ENCODE measurements at regions not wholly inside any gene's neighbourhood (a gene's known extent, or its start where the extent isn't known, plus 50 kb on each side); places are given as distances from the start of the nearest gene placed in this dataset.
A peak's percentile ranks its signal among the peaks of the same experiment; 100 is the strongest.

DNA sequence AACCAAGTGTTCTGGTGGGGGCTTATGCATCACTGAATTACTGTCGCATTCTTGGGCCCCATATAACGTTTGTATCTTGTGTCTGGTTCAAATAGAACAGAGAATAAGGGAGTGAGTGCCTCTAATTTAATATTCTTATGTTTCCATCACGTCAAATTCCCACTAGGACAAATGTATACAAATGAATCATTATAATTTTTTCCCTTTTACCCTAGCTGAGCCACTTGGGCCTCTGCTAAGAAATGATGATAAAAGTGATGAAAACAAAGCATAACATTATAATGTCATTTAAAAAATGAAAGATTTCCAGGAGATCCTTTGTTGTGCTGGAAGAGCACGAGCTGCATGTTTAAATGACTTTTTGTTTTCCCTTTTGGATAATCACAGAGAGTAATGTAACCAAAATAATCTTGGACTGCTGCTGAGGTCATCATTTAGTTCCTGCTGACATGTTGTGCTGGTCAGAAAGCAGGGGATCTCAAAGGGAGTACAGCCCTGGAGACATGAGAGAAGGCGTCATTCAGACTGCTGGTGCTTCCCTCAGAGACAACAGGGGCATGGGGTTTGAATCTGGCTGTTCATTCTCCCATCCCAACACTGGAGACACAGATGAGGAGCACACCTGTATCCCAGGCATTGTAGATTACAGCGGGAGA is 105.1 kb upstream of the SCOC start:
- Histone ChIP-seq H3K4me1 (ENCODE audit: control insufficient read depth, insufficient read depth, low read length) (peaks cover under 1% of the 10 kb centered on the region), H3K27me3 (ENCODE audit: control insufficient read depth, insufficient read depth, low read length, poor library complexity, severe bottlenecking) (no peaks in the 10 kb centered on the region), H3K27ac (ENCODE audit: low read depth, low read length) (no peak overlapping the region), H3K36me3 (ENCODE audit: control insufficient read depth, insufficient read depth, low read length) (no peaks in the 10 kb centered on the region), H3K9me3 (ENCODE audit: control insufficient read depth, low read length) (no peaks in the 10 kb centered on the region), H3K4me3 (ENCODE audit: low read length) (no peak overlapping the region), H3K9ac (ENCODE audit: extremely low read depth, low read length, poor library complexity, severe bottlenecking) (no peak overlapping the region)
- 94 to 100% methylated on average over 3 to 6 of the region's 6 CpGs for WGBS, 2 experiments (ENCODE audit: insufficient coverage in 1 of 2, insufficient read length in 1 of 2)
- H3K27me3 Mint-ChIP-seq (ENCODE audit: insufficient read depth) = peaks cover 12% of the 10 kb centered on the region
- H3K4me1 Mint-ChIP-seq = peaks cover 13% of the 10 kb centered on the region
- H3K36me3 Mint-ChIP-seq (ENCODE audit: low read depth) = no peaks in the 10 kb centered on the region
- no peak overlapping the region for H3K27ac Mint-ChIP-seq
- H3K9me3 Mint-ChIP-seq = no peaks in the 10 kb centered on the region
- H3K4me3 Mint-ChIP-seq = no peak overlapping the region
- TF ChIP-seq, protein P1, sequence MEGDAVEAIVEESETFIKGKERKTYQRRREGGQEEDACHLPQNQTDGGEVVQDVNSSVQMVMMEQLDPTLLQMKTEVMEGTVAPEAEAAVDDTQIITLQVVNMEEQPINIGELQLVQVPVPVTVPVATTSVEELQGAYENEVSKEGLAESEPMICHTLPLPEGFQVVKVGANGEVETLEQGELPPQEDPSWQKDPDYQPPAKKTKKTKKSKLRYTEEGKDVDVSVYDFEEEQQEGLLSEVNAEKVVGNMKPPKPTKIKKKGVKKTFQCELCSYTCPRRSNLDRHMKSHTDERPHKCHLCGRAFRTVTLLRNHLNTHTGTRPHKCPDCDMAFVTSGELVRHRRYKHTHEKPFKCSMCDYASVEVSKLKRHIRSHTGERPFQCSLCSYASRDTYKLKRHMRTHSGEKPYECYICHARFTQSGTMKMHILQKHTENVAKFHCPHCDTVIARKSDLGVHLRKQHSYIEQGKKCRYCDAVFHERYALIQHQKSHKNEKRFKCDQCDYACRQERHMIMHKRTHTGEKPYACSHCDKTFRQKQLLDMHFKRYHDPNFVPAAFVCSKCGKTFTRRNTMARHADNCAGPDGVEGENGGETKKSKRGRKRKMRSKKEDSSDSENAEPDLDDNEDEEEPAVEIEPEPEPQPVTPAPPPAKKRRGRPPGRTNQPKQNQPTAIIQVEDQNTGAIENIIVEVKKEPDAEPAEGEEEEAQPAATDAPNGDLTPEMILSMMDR (conservative IDR thresholded peaks at IDR 0.05) = no peak
- no peak for DNase-seq

DNA sequence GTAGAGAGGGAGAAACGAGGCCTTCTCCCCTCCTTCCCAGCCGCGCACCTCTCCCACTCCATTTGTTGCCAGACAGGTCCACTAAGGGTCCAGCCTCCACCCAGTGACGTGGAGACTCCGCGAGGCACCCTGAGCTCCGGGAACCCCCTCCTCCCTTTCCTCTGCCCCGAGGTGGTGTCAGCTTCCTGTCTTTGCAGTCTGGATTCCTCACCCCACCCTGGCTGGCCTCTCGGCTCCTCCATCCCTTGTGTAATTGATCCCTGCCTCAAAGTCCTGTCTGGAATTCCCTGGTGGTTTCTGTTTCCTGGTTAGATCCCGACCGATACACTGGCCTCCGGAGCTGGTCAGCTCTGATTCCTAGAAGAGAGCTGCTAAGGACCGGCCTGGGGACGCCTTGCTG is 105.9 kb upstream of the SCOC start:
- Histone ChIP-seq H3K27me3 (ENCODE audit: control insufficient read depth, insufficient read depth, low read length, poor library complexity, severe bottlenecking) (no peaks in the 10 kb centered on the region), H3K9me3 (ENCODE audit: control insufficient read depth, low read length) (no peaks in the 10 kb centered on the region), H3K4me1 (ENCODE audit: control insufficient read depth, insufficient read depth, low read length) (peaks cover 6% of the 10 kb centered on the region), H3K9ac (ENCODE audit: extremely low read depth, low read length, poor library complexity, severe bottlenecking) (no peak overlapping the region), H3K4me3 (ENCODE audit: low read length) (no peak overlapping the region), H3K27ac (ENCODE audit: low read depth, low read length) (no peak overlapping the region), H3K36me3 (ENCODE audit: control insufficient read depth, insufficient read depth, low read length) (no peaks in the 10 kb centered on the region)
- Mint-ChIP-seq H3K4me3 (no peak overlapping the region), H3K4me1 (peaks cover 21% of the 10 kb centered on the region), H3K9me3 (no peaks in the 10 kb centered on the region), H3K27ac (no peak overlapping the region), H3K36me3 (ENCODE audit: low read depth) (no peaks in the 10 kb centered on the region), H3K27me3 (ENCODE audit: insufficient read depth) (peaks cover 12% of the 10 kb centered on the region)
- DNase-seq = peak; percentile 64
- WGBS, 2 experiments (ENCODE audit: insufficient coverage in 1 of 2, insufficient read length in 1 of 2) = 84% methylated on average over 7 to 14 of the region's 14 CpGs
- TF ChIP-seq, protein P1 (conservative IDR thresholded peaks at IDR 0.05) = no peak

DNA sequence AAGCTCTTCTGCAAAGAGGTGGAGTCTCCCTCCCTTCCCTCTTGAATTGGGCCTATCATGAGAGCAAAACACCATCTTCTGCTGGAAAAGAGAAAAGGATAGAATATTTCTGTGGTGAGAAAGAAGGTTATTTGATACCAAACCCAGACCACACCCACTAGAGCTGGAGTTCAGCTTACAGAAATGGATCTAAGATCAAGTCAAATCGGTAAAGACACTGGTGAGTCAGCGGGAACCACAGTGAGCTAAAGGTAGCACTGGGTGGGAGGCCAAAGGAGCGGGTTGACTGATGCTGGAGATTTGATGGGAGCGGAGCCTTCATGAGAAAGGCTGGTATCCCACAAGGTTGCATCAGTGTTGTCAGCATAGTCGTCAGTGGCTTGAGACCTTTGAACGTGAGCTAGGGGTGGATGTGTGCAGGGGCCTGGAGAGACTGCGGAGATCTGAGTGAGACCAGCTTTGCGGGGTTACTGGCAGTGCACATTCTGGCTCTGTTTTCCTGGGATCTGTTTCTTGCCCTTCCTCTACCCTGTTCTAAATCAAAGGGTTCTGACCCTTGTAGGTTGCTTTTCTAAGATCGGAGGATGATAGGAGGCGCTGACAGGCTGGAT is 106.4 kb upstream of the SCOC start:
- H3K27ac Mint-ChIP-seq = no peak overlapping the region

More for the DNA sequence above, 106.4 kb upstream of the SCOC start:
- Histone ChIP-seq H3K9me3 (ENCODE audit: control insufficient read depth, low read length) (no peaks in the 10 kb centered on the region), H3K4me1 (ENCODE audit: control insufficient read depth, insufficient read depth, low read length) (peaks cover 9% of the 10 kb centered on the region), H3K4me3 (ENCODE audit: low read length) (no peak overlapping the region), H3K27me3 (ENCODE audit: control insufficient read depth, insufficient read depth, low read length, poor library complexity, severe bottlenecking) (no peaks in the 10 kb centered on the region), H3K36me3 (ENCODE audit: control insufficient read depth, insufficient read depth, low read length) (no peaks in the 10 kb centered on the region), H3K27ac (ENCODE audit: low read depth, low read length) (no peak overlapping the region), H3K9ac (ENCODE audit: extremely low read depth, low read length, poor library complexity, severe bottlenecking) (no peak overlapping the region)
- DNase-seq = no peak
- peaks cover 12% of the 10 kb centered on the region for H3K27me3 Mint-ChIP-seq (ENCODE audit: insufficient read depth)
- no peaks in the 10 kb centered on the region for H3K9me3 Mint-ChIP-seq
- H3K4me3 Mint-ChIP-seq = no peak overlapping the region
- H3K36me3 Mint-ChIP-seq (ENCODE audit: low read depth) = no peaks in the 10 kb centered on the region
- peaks cover 26% of the 10 kb centered on the region for H3K4me1 Mint-ChIP-seq
- TF ChIP-seq, protein P1 (conservative IDR thresholded peaks at IDR 0.05) = no peak
- WGBS, 2 experiments (ENCODE audit: insufficient coverage in 1 of 2, insufficient read length in 1 of 2) = 92 to 96% methylated on average over 7 to 10 of the region's 10 CpGs
